H1 (cell line): ENCODE measurements at regions not wholly inside any gene's neighbourhood (a gene's known extent, or its start where the extent isn't known, plus 50 kb on each side); places are given as distances from the start of the nearest gene placed in this dataset.

Experiments used
- CTCF ChIA-PET: fragments of 300-600 bp; sonication (Branson Sonifier 250); formaldehyde crosslinking; loops from one replicate; lab custom pipeline; 2021; ENCODE audit not compliant: partially characterized antibody; lab: Charles Lee
- POLR2A ChIA-PET: fragments of 300-600 bp; sonication (Branson Sonifier 250); formaldehyde crosslinking; loops from one replicate; lab custom pipeline; 2021; ENCODE audit warnings: inconsistent platforms; ENCODE audit not compliant: partially characterized antibody; lab: Charles Lee
- DNase-seq, 2 experiments: peaks; one replicate each; pipeline versions ENCODE4 v3.0.0 to v3.0.0-alpha.2; 2010 to 2022; ENCODE audit warnings: low spot score in 2 of 2, low read depth in 1 of 2, mixed read lengths in 1 of 2
- FAIRE-seq: peaks from 2 replicates; lab custom pipeline; 2011; peaks lifted over from hg19 to GRCh38; lab: Jason Lieb, UNC
- H2AFZ ChIP-seq: 2 replicates; pipeline ENCODE4 v1.8.1; 2012; ENCODE audit warnings: low read length, inconsistent platforms
- H2AK5ac ChIP-seq: 2 replicates; pipeline ENCODE4 v1.6.1; 2013; ENCODE audit warnings: low read depth, low read length
- H2BK120ac ChIP-seq: replicated peaks from 2 replicates; pipeline ENCODE3; 2013; ENCODE audit warnings: low read depth, low read length, inconsistent platforms
- H2BK12ac ChIP-seq: 2 replicates; pipeline ENCODE4 v1.6.1; 2013; ENCODE audit warnings: low read depth, low read length
- H2BK15ac ChIP-seq: 2 replicates; pipeline ENCODE4 v1.6.1; 2013; ENCODE audit warnings: low read length
- H2BK20ac ChIP-seq: 2 replicates; pipeline ENCODE4 v1.6.1; 2013; ENCODE audit warnings: low read length
- H2BK5ac ChIP-seq: 2 replicates; pipeline ENCODE4 v1.6.1; 2013; ENCODE audit warnings: low read depth, low read length
- H3K14ac ChIP-seq: 2 replicates; pipeline ENCODE4 v1.6.1; 2013; ENCODE audit warnings: inconsistent platforms; ENCODE audit not compliant: insufficient read length
- H3K18ac ChIP-seq: 2 replicates; pipeline ENCODE4 v1.6.1; 2013; ENCODE audit warnings: low read length; ENCODE audit errors: extremely low read depth
- H3K23ac ChIP-seq: 2 replicates; pipeline ENCODE4 v1.6.1; 2013; ENCODE audit warnings: inconsistent platforms; ENCODE audit not compliant: insufficient read length
- H3K23me2 ChIP-seq: 2 replicates; pipeline ENCODE4 v1.6.1; 2013; ENCODE audit warnings: low read depth, low read length
- H3K27ac ChIP-seq: 2 replicates; pipeline ENCODE4 v1.6.1; 2011; ENCODE audit warnings: low read depth, low read length, inconsistent platforms
- H3K27me3 ChIP-seq, 4 experiments: replicated peaks in 1 of 4; 1 replicate in 1 of 4; 2 replicates in 3 of 4; pipeline versions ENCODE4 v1.6.1 to v1.8.1; 2011 to 2013; ENCODE audit warnings: low read length in 3 of 4, mild to moderate bottlenecking in 3 of 4, inconsistent platforms in 2 of 4, mixed read lengths in 2 of 4, moderate library complexity in 1 of 4; ENCODE audit not compliant: control insufficient read depth in 3 of 4, insufficient read depth in 3 of 4; ENCODE audit errors: extremely low read depth in 1 of 4
- H3K36me3 ChIP-seq, 4 experiments: 2 replicates each; pipeline versions ENCODE4 v1.6.1 to v1.8.1; 2011 to 2013; ENCODE audit warnings: mild to moderate bottlenecking in 4 of 4, low read length in 3 of 4, moderate library complexity in 2 of 4, control low read depth in 1 of 4, inconsistent platforms in 1 of 4; ENCODE audit not compliant: insufficient read depth in 4 of 4, control insufficient read depth in 2 of 4
- H3K4ac ChIP-seq: replicated peaks from 2 replicates; pipeline ENCODE3; 2013; ENCODE audit warnings: low read length, low read depth, mixed read lengths, inconsistent platforms; ENCODE audit not compliant: insufficient read length
- H3K4me1 ChIP-seq, 4 experiments: replicated peaks in 1 of 4; 1 replicate in 1 of 4; 2 replicates in 3 of 4; pipeline versions ENCODE4 v1.6.1 to v1.8.1; 2011 to 2013; ENCODE audit warnings: low read length in 3 of 4, inconsistent platforms in 2 of 4, mixed read lengths in 1 of 4; ENCODE audit not compliant: insufficient read depth in 4 of 4, control insufficient read depth in 3 of 4
- H3K4me2 ChIP-seq, 2 experiments: 2 replicates each; pipeline versions ENCODE4 v1.6.1 to v1.8.1; 2011 to 2013; ENCODE audit warnings: low read depth in 2 of 2, low read length in 2 of 2, control low read depth in 1 of 2, inconsistent platforms in 1 of 2, mild to moderate bottlenecking in 1 of 2; ENCODE audit not compliant: insufficient read depth in 1 of 2
- H3K4me3 ChIP-seq, 4 experiments: fragments of 200-600, 300-600 bp in 1 of 4; sonication (generic), shearing (Covaris generic), sonication (Bioruptor Twin) in 1 of 4; 2 replicates each; pipeline versions ENCODE4 v1.5.1 to v1.8.1; 2011 to 2016; ENCODE audit warnings: low read length in 4 of 4, low read depth in 3 of 4, control low read depth in 2 of 4, inconsistent platforms in 2 of 4, mild to moderate bottlenecking in 2 of 4, mixed read lengths in 1 of 4, moderate library complexity in 1 of 4; ENCODE audit not compliant: insufficient read depth in 2 of 4; ENCODE audit errors: extremely low read depth in 1 of 4
- H3K56ac ChIP-seq: replicated peaks from 2 replicates; pipeline ENCODE3; 2013; ENCODE audit warnings: low read depth, mild to moderate bottlenecking, mixed read lengths, low read length, inconsistent platforms; ENCODE audit not compliant: insufficient read length
- H3K79me1 ChIP-seq: 2 replicates; pipeline ENCODE4 v1.6.1; 2013; ENCODE audit warnings: low read depth, low read length, control low read depth
- H3K79me2 ChIP-seq, 2 experiments: 2 replicates each; pipeline versions ENCODE4 v1.6.1 to v1.8.1; 2012 to 2013; ENCODE audit warnings: low read length in 2 of 2, mild to moderate bottlenecking in 2 of 2, inconsistent platforms in 1 of 2; ENCODE audit not compliant: insufficient read depth in 2 of 2, control insufficient read depth in 1 of 2
- H3K9ac ChIP-seq, 4 experiments: replicated peaks in 1 of 4; 1 replicate in 1 of 4; 2 replicates in 3 of 4; pipeline versions ENCODE4 v1.6.1 to v1.8.1; 2011 to 2013; ENCODE audit warnings: low read depth in 3 of 4, low read length in 3 of 4, control low read depth in 2 of 4, mild to moderate bottlenecking in 2 of 4, moderate library complexity in 2 of 4, inconsistent platforms in 1 of 4; ENCODE audit errors: extremely low read depth in 1 of 4
- H3K9me3 ChIP-seq, 2 experiments: 2 replicates each; pipeline versions ENCODE4 v1.6.1 to v1.8.1; 2012 to 2013; ENCODE audit warnings: mild to moderate bottlenecking in 2 of 2, moderate library complexity in 2 of 2, control low read depth in 1 of 2, inconsistent platforms in 1 of 2, low read depth in 1 of 2, low read length in 1 of 2, mixed read lengths in 1 of 2; ENCODE audit not compliant: insufficient read depth in 2 of 2
- H4K20me1 ChIP-seq, 2 experiments: replicated peaks in 1 of 2; 2 replicates each; pipeline versions ENCODE3 to v1.8.1; 2011 to 2013; ENCODE audit warnings: inconsistent platforms in 2 of 2, low read length in 2 of 2, mild to moderate bottlenecking in 1 of 2; ENCODE audit not compliant: insufficient read depth in 2 of 2, control insufficient read depth in 1 of 2
- H4K5ac ChIP-seq: 2 replicates; pipeline ENCODE4 v1.6.1; 2013; ENCODE audit warnings: low read length, low read depth, mixed read lengths, inconsistent platforms; ENCODE audit not compliant: insufficient read length
- H4K8ac ChIP-seq: 2 replicates; pipeline ENCODE4 v1.8.0; 2013; ENCODE audit warnings: mild to moderate bottlenecking, moderate library complexity, low read length, inconsistent platforms; ENCODE audit not compliant: insufficient read depth; ENCODE audit errors: extremely low read depth
- H4K91ac ChIP-seq: replicated peaks from 2 replicates; pipeline ENCODE3; 2013; ENCODE audit warnings: low read length, mixed read lengths, inconsistent platforms; ENCODE audit not compliant: insufficient read length
- GABPA ChIP-seq: IDR thresholded peaks from 2 replicates; pipeline ENCODE4 v1.6.1; 2011; ENCODE audit warnings: mild to moderate bottlenecking, low read length, moderate library complexity, borderline replicate concordance; ENCODE audit not compliant: insufficient read depth
- KDM1A ChIP-seq: fragments of 200-600, 300-600 bp; sonication (generic); IDR thresholded peaks from 2 replicates; pipeline ENCODE4 v1.7.1; 2016; ENCODE audit warnings: mild to moderate bottlenecking, low read length, borderline replicate concordance
- MAFK ChIP-seq: IDR thresholded peaks from 2 replicates; pipeline ENCODE4 v1.6.1; 2012; ENCODE audit warnings: low read depth, mild to moderate bottlenecking, improper control_type of control experiment, low read length
- RAD21 ChIP-seq, 2 experiments: IDR thresholded peaks in 1 of 2; conservative IDR thresholded peaks in 1 of 2; 2 replicates each; pipeline ENCODE4 v1.6.1; 2011; ENCODE audit warnings: low read depth in 2 of 2, low read length in 2 of 2, improper control_type of control experiment in 1 of 2, inconsistent platforms in 1 of 2, mild to moderate bottlenecking in 1 of 2, moderate library complexity in 1 of 2
- RNF2 ChIP-seq: fragments of 200-900, 300-1000 bp; sonication (generic); IDR thresholded peaks from 2 replicates; pipeline ENCODE4 v1.7.1; 2016; ENCODE audit warnings: borderline replicate concordance, low read depth, mild to moderate bottlenecking, antibody characterized with exemption, low read length; ENCODE audit not compliant: poor library complexity, severe bottlenecking; ENCODE audit errors: missing control alignments

- Histone ChIP-seq H3K36me3 (no peaks in the 10 kb centered on the region; a peak in 1 of 8 replicates), H2BK120ac (no peak overlapping the region), H3K4ac (no peak overlapping the region), H3K56ac (no peak overlapping the region), H2AK5ac (no peak overlapping the region), H2AFZ (no peak overlapping the region), H4K20me1 (no peaks in the 10 kb centered on the region), H3K4me2 (no peak overlapping the region), H2BK20ac (no peak overlapping the region), H3K79me2 (no peaks in the 10 kb centered on the region), H4K5ac (no peak overlapping the region), H3K27me3 (no peaks in the 10 kb centered on the region), H3K18ac (no peak overlapping the region), H3K4me1 (no peaks in the 10 kb centered on the region), H3K79me1 (no peaks in the 10 kb centered on the region), H3K23ac (no peak overlapping the region), H3K27ac (no peak overlapping the region), H2BK5ac (no peak overlapping the region), H2BK12ac (no peak overlapping the region), H2BK15ac (no peak overlapping the region), H4K91ac (no peak overlapping the region), H4K8ac (no peak overlapping the region), H3K9ac (no peak overlapping the region), H3K9me3 (0 out of 4 replicates have a peak, but pooled peaks cover 0 to 4% of the 10 kb centered on the region in 2 experiments), H3K14ac (no peak overlapping the region), H3K23me2 (no peaks in the 10 kb centered on the region), H3K4me3 (no peak overlapping the region)
- no peak for TF ChIP-seq RAD21 (IDR thresholded peaks at IDR 0.05 in 1 of 2, conservative IDR thresholded peaks at IDR 0.05 in 1 of 2; ENCODE audit: low read depth in 2 of 2, low read length in 2 of 2)
- TF ChIP-seq RNF2 = no peak
- no peak for TF ChIP-seq KDM1A
- no peak for TF ChIP-seq GABPA
- no peak for TF ChIP-seq MAFK
- FAIRE-seq (no peak), DNase-seq (no peak)
- CTCF ChIA-PET = interaction anchor here (0.8 kb wide), 1 partner anchor 27 kb away, joined by 4 read pairs; no protein-coding TSS in a partner anchor
- POLR2A ChIA-PET = no interaction called here
These were observed 66.8 kb upstream of the PHF21A start for GRCh38 chr11:46188017-46188416.
